Activated naive CD8-positive, alpha-beta T cell treated with anti-CD3 and anti-CD28 coated beads, Interleukin-2, amount 10 ng/mL, durations not matched to agents 7 days and 5 days (primary cell): ENCODE measurements at regions not wholly inside any gene's neighbourhood (a gene's known extent, or its start where the extent isn't known, plus 50 kb on each side); places are given as distances from the start of the nearest gene placed in this dataset.

Experiments used
- ATAC-seq: fragments of 150-1000 bp; cut with Tn5 transposase; one replicate; pipeline ENCODE4 v1.10.0; 2021; ENCODE audit warnings: low read depth, moderate library complexity
- POLR2A ChIA-PET: fragments of 350-600 bp; sonication (Branson Sonifier 250); formaldehyde crosslinking; loops from one replicate; lab custom pipeline; 2021; ENCODE audit warnings: antibody characterized with exemption; lab: Charles Lee
- DNase-seq: peaks from one replicate; pipeline ENCODE4 v3.0.0; 2021
- H3K27ac Mint-ChIP-seq: one replicate; pipeline ENCODE4 v1.8.0; 2022; ENCODE audit warnings: mild to moderate bottlenecking, mixed read lengths
- H3K27me3 Mint-ChIP-seq: one replicate; pipeline ENCODE4 v1.8.0; 2022; ENCODE audit warnings: mild to moderate bottlenecking, moderate library complexity, mixed read lengths
- H3K36me3 Mint-ChIP-seq: one replicate; pipeline ENCODE4 v1.8.0; 2021; ENCODE audit warnings: mild to moderate bottlenecking, mixed read lengths
- H3K4me1 Mint-ChIP-seq: one replicate; pipeline ENCODE4 v1.8.0; 2021; ENCODE audit warnings: mixed read lengths
- H3K4me3 Mint-ChIP-seq: one replicate; pipeline ENCODE4 v1.8.0; 2022; ENCODE audit warnings: mild to moderate bottlenecking, moderate library complexity, mixed read lengths
- H3K9me3 Mint-ChIP-seq: one replicate; pipeline ENCODE4 v1.8.0; 2021; ENCODE audit warnings: mixed read lengths

GRCh38 chr10:106173838-106174237 is 990.7 kb downstream of the SORCS1 start:
- Mint-ChIP-seq H3K4me1 (no peaks in the 10 kb centered on the region), H3K27me3 (no peaks in the 10 kb centered on the region), H3K9me3 (no peaks in the 10 kb centered on the region), H3K4me3 (no peak overlapping the region), H3K27ac (no peak overlapping the region), H3K36me3 (no peaks in the 10 kb centered on the region)
- POLR2A ChIA-PET: no interaction called here
- ATAC-seq (no peak), DNase-seq (no peak)

DNA sequence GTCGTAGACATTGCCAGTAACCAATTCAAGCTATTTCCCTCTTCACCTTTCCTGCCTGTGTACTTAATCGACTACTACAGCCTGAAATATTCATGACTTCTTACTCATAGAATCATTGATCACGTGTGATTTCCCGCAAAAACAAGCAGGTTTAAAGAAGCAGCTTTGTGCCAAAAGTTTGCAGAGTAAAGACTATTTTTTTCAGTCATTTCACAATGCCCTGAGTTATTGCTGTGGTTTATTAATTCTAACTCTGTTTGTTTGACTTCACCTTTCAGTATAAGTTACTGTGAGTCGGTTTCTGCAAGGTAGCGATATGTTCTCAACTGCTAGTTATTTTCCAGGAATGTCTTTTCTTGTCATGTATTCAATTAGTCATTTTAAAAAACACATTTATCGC is 995.3 kb downstream of the SORCS1 start:
- Mint-ChIP-seq H3K27me3 (no peaks in the 10 kb centered on the region), H3K4me1 (no peaks in the 10 kb centered on the region), H3K27ac (no peak overlapping the region), H3K36me3 (no peaks in the 10 kb centered on the region), H3K4me3 (no peak overlapping the region), H3K9me3 (no peaks in the 10 kb centered on the region)
- POLR2A ChIA-PET: no interaction called here
- ATAC-seq (no peak), DNase-seq (no peak)

- Mint-ChIP-seq H3K9me3 (peaks cover 2% of the 10 kb centered on the region), H3K27me3 (no peaks in the 10 kb centered on the region), H3K4me3 (no peak overlapping the region), H3K36me3 (no peaks in the 10 kb centered on the region), H3K4me1 (no peaks in the 10 kb centered on the region), H3K27ac (no peak overlapping the region)
- ATAC-seq (no peak), DNase-seq (no peak)
- POLR2A ChIA-PET: no interaction called here
These were observed 996.6 kb downstream of the SORCS1 start for GRCh38 chr10:106167946-106168345.

DNA sequence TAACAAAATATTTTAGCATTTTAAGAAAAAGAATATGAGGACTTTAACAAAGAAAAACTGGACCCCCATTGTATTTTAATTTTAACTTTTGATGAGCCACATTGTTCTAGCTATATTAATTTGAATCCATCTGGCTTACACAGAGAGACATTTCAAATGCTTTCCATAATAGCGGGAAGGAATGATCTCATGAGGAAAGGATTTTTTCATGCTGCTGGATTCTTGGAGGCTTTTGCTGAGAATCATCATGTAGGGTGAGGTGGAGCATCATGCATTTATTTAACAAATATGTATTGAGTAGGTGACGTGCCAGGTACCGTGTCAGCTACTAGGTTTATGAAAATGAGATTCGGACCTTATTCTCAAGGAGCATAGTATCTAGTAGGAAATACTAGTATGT is 1006.3 kb downstream of the SORCS1 start:
- POLR2A ChIA-PET: no interaction called here
- no peak overlapping the region for H3K27ac Mint-ChIP-seq
- H3K9me3 Mint-ChIP-seq: peaks cover 2% of the 10 kb centered on the region
- no peaks in the 10 kb centered on the region for H3K36me3 Mint-ChIP-seq
- no peaks in the 10 kb centered on the region for H3K4me1 Mint-ChIP-seq
- H3K4me3 Mint-ChIP-seq: no peak overlapping the region
- no peak for ATAC-seq
- H3K27me3 Mint-ChIP-seq: no peaks in the 10 kb centered on the region
- DNase-seq: no peak

- Mint-ChIP-seq H3K27ac (no peak overlapping the region), H3K4me1 (no peaks in the 10 kb centered on the region), H3K9me3 (no peaks in the 10 kb centered on the region), H3K27me3 (no peaks in the 10 kb centered on the region), H3K4me3 (no peak overlapping the region), H3K36me3 (no peaks in the 10 kb centered on the region)
- POLR2A ChIA-PET: no interaction called here
- DNase-seq: no peak
- no peak for ATAC-seq
These were observed 1017.5 kb downstream of the SORCS1 start for GRCh38 chr10:106147021-106147420.

- ATAC-seq (no peak), DNase-seq (no peak)
- H3K27me3 Mint-ChIP-seq: no peaks in the 10 kb centered on the region
- POLR2A ChIA-PET: no interaction called here
- no peaks in the 10 kb centered on the region for H3K9me3 Mint-ChIP-seq
- H3K4me1 Mint-ChIP-seq: no peaks in the 10 kb centered on the region
- no peaks in the 10 kb centered on the region for H3K36me3 Mint-ChIP-seq
- H3K4me3 Mint-ChIP-seq: no peak overlapping the region
- no peak overlapping the region for H3K27ac Mint-ChIP-seq
These were observed 1024.6 kb downstream of the SORCS1 start for GRCh38 chr10:106139915-106140314.

DNA sequence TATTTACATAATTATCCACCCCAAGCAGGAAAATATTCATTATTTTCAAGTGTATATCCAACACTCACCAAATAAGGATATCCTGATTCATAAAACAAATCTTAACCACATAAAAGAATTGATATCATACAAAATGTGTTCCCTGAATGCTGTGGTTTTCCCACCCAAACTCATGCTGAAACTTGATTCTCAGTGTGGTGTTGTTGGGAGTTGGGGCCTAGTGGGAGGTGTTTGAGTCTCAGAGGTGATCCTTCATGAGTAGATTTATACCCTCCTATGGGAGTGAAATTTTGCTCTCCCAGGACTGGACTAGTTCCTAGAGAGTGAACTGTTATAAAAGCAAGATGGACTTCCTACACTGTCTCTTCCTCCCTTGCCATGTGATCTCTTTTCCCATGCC is 1028.3 kb downstream of the SORCS1 start:
- Mint-ChIP-seq H3K4me3 (no peak overlapping the region), H3K36me3 (no peaks in the 10 kb centered on the region), H3K27ac (no peak overlapping the region), H3K27me3 (no peaks in the 10 kb centered on the region), H3K4me1 (no peaks in the 10 kb centered on the region), H3K9me3 (peaks cover 2% of the 10 kb centered on the region)
- no peak for ATAC-seq
- POLR2A ChIA-PET: no interaction called here
- no peak for DNase-seq

DNA sequence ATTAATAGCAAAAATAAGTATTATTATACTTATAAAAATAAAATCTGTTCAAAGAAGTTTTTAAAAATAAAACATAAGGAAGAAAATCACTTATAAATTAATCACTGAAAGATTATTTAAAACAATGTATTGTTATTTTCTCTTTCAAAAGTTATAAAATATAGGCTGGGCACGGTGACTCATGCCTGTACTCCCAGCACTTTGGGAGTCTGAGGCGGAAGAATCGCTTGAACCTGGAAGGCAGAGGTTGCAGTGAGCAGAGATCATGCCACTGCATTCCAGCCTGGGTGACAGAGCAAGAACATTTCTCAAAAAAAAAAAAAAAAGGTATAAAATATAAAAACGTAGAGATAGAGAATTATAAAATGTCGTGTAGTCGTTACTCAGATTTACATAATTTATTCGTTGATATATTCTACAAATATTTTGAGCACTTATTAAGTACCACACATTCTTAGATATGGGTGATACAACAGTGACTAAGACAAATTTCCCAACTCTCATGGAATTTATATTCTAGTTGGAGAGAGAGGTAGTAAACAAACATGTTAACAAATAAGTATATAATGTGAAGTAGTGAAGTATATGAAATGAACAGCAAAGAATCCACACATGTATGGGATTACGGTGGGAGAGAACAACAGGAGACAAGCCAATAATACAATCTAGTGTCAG is 1030.0 kb downstream of the SORCS1 start:
- ATAC-seq: no peak
- H3K9me3 Mint-ChIP-seq: peaks cover 2% of the 10 kb centered on the region
- no peaks in the 10 kb centered on the region for H3K4me1 Mint-ChIP-seq
- H3K4me3 Mint-ChIP-seq: no peak overlapping the region
- no peak overlapping the region for H3K27ac Mint-ChIP-seq
- no peaks in the 10 kb centered on the region for H3K27me3 Mint-ChIP-seq
- no peaks in the 10 kb centered on the region for H3K36me3 Mint-ChIP-seq
- no peak for DNase-seq
- POLR2A ChIA-PET: no interaction called here

- no peak overlapping the region for H3K27ac Mint-ChIP-seq
These were observed 1031.1 kb downstream of the SORCS1 start for GRCh38 chr10:106133451-106133850.

DNA sequence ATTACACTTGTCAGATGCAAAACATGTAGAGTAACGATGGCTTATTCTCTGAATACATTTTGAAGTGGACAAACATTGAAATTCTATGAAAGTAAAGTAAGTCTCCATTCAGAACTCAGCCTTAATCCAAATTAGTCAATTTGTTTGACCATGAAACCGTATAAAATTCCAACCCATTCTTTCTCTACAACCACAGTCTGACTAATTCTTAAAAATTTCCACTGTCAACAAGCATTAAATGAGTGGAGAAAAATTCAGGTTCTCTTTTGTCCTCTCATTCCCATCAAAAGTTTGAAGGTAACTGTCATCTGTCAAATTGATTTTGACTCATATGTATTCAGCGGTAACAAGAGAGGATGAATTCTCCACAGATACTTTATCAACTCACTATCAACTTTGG is 1031.5 kb downstream of the SORCS1 start:
- Mint-ChIP-seq H3K27me3 (no peaks in the 10 kb centered on the region), H3K36me3 (no peaks in the 10 kb centered on the region), H3K4me1 (no peaks in the 10 kb centered on the region), H3K9me3 (peaks cover 2% of the 10 kb centered on the region), H3K27ac (no peak overlapping the region), H3K4me3 (no peak overlapping the region)
- ATAC-seq: no peak
- POLR2A ChIA-PET: no interaction called here
- DNase-seq: no peak

More at GRCh38 chr10:106133451-106133850, 1031.1 kb downstream of the SORCS1 start:
- DNase-seq: no peak
- H3K9me3 Mint-ChIP-seq: peaks cover 2% of the 10 kb centered on the region
- POLR2A ChIA-PET: no interaction called here
- H3K4me3 Mint-ChIP-seq: no peak overlapping the region
- H3K27me3 Mint-ChIP-seq: no peaks in the 10 kb centered on the region
- H3K4me1 Mint-ChIP-seq: no peaks in the 10 kb centered on the region
- ATAC-seq: no peak
- H3K36me3 Mint-ChIP-seq: no peaks in the 10 kb centered on the region

GRCh38 chr10:106114656-106115186 is 1049.8 kb downstream of the SORCS1 start:
- H3K36me3 Mint-ChIP-seq: no peaks in the 10 kb centered on the region
- no peaks in the 10 kb centered on the region for H3K4me1 Mint-ChIP-seq
- DNase-seq (no peak), ATAC-seq (no peak)
- no peaks in the 10 kb centered on the region for H3K27me3 Mint-ChIP-seq
- POLR2A ChIA-PET: no interaction called here
- no peak overlapping the region for H3K4me3 Mint-ChIP-seq
- H3K9me3 Mint-ChIP-seq: peaks cover 11% of the 10 kb centered on the region
- no peak overlapping the region for H3K27ac Mint-ChIP-seq

DNA sequence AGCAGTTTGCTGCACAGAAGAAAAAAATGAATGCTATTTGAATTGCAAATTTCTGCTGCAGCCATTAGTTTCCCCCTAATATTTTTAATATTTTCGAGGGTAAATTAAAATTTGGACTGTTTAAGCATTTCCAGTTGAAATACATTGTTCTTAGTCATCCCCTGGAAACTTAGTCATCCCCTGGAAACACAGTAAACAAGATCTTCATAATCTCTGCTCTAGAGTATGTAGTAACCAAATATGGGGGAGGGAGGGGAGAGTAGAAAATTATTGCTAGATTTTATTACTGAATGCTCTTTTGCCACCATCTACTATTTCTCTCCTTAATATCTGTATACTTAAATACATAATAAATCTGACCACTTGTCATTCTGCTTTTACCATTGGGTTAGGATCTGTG is 1053.3 kb downstream of the SORCS1 start:
- Mint-ChIP-seq H3K4me3 (no peak overlapping the region), H3K4me1 (no peaks in the 10 kb centered on the region), H3K27me3 (no peaks in the 10 kb centered on the region), H3K9me3 (peaks cover 5% of the 10 kb centered on the region), H3K36me3 (no peaks in the 10 kb centered on the region), H3K27ac (no peak overlapping the region)
- DNase-seq (no peak), ATAC-seq (no peak)
- POLR2A ChIA-PET: no interaction called here

DNA sequence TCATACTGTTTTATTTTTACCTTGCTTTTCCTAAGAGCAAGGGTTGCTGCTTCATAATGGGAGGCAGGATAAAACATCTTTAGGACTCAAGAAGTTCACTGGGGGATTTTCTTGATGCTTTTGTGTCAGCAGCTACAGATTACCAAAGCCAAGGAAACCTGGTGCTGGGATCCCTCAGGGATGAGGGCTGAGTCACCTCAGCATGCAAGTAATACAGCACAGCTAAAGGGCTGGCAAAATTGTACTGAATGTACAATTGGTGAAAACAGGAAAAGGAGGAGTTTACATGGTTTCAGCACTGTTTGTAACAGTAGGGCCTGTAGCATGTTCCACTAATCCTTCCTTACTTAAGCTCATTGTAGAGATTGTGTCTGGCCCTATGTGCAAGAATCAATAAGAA is 1056.8 kb downstream of the SORCS1 start:
- POLR2A ChIA-PET: no interaction called here
- no peaks in the 10 kb centered on the region for H3K4me1 Mint-ChIP-seq
- ATAC-seq (no peak), DNase-seq (no peak)
- H3K27ac Mint-ChIP-seq: no peak overlapping the region
- no peaks in the 10 kb centered on the region for H3K27me3 Mint-ChIP-seq
- peaks cover 3% of the 10 kb centered on the region for H3K9me3 Mint-ChIP-seq
- H3K4me3 Mint-ChIP-seq: no peak overlapping the region
- H3K36me3 Mint-ChIP-seq: no peaks in the 10 kb centered on the region

GRCh38 chr10:106106114-106106513 is 1058.4 kb downstream of the SORCS1 start:
- DNase-seq (no peak), ATAC-seq (no peak)
- no peaks in the 10 kb centered on the region for H3K27me3 Mint-ChIP-seq
- POLR2A ChIA-PET: no interaction called here
- H3K4me3 Mint-ChIP-seq: no peak overlapping the region
- H3K9me3 Mint-ChIP-seq: peaks cover 3% of the 10 kb centered on the region
- H3K27ac Mint-ChIP-seq: no peak overlapping the region
- H3K4me1 Mint-ChIP-seq: no peaks in the 10 kb centered on the region
- H3K36me3 Mint-ChIP-seq: no peaks in the 10 kb centered on the region
